Heart right ventricle (tissue), 16 donors: ENCODE measurements at regions not wholly inside any gene's neighbourhood (a gene's known extent, or its start where the extent isn't known, plus 50 kb on each side); places are given as distances from the start of the nearest gene placed in this dataset.
A peak's percentile ranks its signal among the peaks of the same experiment; 100 is the strongest.

Source experiments
- ATAC-seq, 8 donors: fragments of 200-7000 bp; cut with Tn5 transposase; one replicate each; pipeline ENCODE4 v1.9.1; 2020; ENCODE audit warnings: mild to moderate bottlenecking in 8 of 8, moderate library complexity in 8 of 8, moderate number of reproducible peaks in 1 of 8
- DNase-seq, 2 donors: peaks; one replicate each; pipeline ENCODE4 v3.0.0-alpha.2; 2020
- H3K27ac ChIP-seq, 10 donors: fragments of 200-600 bp; sonication (generic) in 2 of 10; one replicate each; pipeline versions ENCODE4 v1.5.0 to v1.8.0; 2020 to 2022; ENCODE audit warnings: mild to moderate bottlenecking in 3 of 10
- H3K27me3 ChIP-seq, 7 donors: fragments of 200-600 bp; one replicate each; pipeline ENCODE4 v1.8.0; 2021 to 2022; ENCODE audit warnings: mild to moderate bottlenecking in 2 of 7
- H3K36me3 ChIP-seq, 9 donors: fragments of 200-600 bp; sonication (generic) in 1 of 9; one replicate each; pipeline versions ENCODE4 v1.5.0 to v1.8.0; 2020 to 2022; ENCODE audit warnings: mild to moderate bottlenecking in 2 of 9
- H3K4me1 ChIP-seq, 9 donors: fragments of 200-600 bp; sonication (generic) in 1 of 9; one replicate each; pipeline versions ENCODE4 v1.5.0 to v1.8.0; 2020 to 2022; ENCODE audit warnings: mild to moderate bottlenecking in 4 of 9
- H3K4me3 ChIP-seq, 10 donors: fragments of 200-600 bp; sonication (generic) in 2 of 10; one replicate each; pipeline versions ENCODE4 v1.5.0 to v1.8.0; 2020 to 2022; ENCODE audit warnings: mild to moderate bottlenecking in 7 of 10, moderate library complexity in 2 of 10
- H3K9me3 ChIP-seq, 11 donors: fragments of 200-600 bp in 10 of 11; sonication (generic) in 2 of 11; one replicate each; pipeline versions ENCODE4 v1.5.0 to v1.8.0; 2013 to 2022; ENCODE audit warnings: mild to moderate bottlenecking in 2 of 11, control low read depth in 1 of 11, moderate library complexity in 1 of 11
- CTCF ChIP-seq, 9 donors: fragments of 200-600 bp; sonication (generic) in 2 of 9; IDR thresholded peaks; one replicate each; pipeline versions ENCODE4 v1.5.0 to v1.8.0; 2021 to 2022; ENCODE audit warnings: antibody characterized with exemption in 9 of 9, mild to moderate bottlenecking in 5 of 9, moderate library complexity in 1 of 9
- WGBS, 2 donors: extraction: QIAGEN DNeasy Blood & Tissue Kit; methylation state at CpG; one replicate each; pipeline ENCODE4 v1.1.7; 2013; ENCODE audit warnings: inconsistent platforms in 1 of 2; 5-methylcytosine and 5-hydroxymethylcytosine counted together
- intact Hi-C, 10 donors: fragments of 100-400 bp; cut with DNase I; formaldehyde crosslinking; loops; one replicate each; pipeline versions ENCODE4 v1.11.1 to v1.14.2; 2022
- donor health status: Arrhythmogenic right ventricular cardiomyopathy.
- donor health status: ischemic (EF 13 %, LVEDD 7.1; RV severe dilation, severe dysfunction).
- donor health status: healthy with polysubstance abuse.
- donor health status: DM: no; HTN: yes; CAD: no.
- donor health status: DM: no; HTN: no; CAD: no.
- donor health status: ischemic (EF 25% LVEDD 6.9; RV normal size, moderate dysfunction).
- donor health status: ischemic (EF 25% LVEDD 5.7; RV mildly dilated, moderate dysfunction).
- donor health status: healthy.
- donor health status: DM: yes; HTN: yes; CAD: no.
- donor health status: Ischemic cardiomyopathy.
- donor health status: ischemic (EF 35%, LVEDD 5.7; RV mildly dilated, moderate dysfunction).
- donor health status: nonischemic (EF 11% LVEDD 7.7; RV severe dilation, severe dysfunction).
- donor health status: DM: yes; HTN: yes; CAD: no.
- donor health status: PGD.
- donor health status: ischemic (EF 29% LVEDD 5.4; RV normal size, mild dysfunction).
- donor health status: nonischemic (EF 23%, LVEDD 6.1; RV moderate dilation, normal function).

DNA sequence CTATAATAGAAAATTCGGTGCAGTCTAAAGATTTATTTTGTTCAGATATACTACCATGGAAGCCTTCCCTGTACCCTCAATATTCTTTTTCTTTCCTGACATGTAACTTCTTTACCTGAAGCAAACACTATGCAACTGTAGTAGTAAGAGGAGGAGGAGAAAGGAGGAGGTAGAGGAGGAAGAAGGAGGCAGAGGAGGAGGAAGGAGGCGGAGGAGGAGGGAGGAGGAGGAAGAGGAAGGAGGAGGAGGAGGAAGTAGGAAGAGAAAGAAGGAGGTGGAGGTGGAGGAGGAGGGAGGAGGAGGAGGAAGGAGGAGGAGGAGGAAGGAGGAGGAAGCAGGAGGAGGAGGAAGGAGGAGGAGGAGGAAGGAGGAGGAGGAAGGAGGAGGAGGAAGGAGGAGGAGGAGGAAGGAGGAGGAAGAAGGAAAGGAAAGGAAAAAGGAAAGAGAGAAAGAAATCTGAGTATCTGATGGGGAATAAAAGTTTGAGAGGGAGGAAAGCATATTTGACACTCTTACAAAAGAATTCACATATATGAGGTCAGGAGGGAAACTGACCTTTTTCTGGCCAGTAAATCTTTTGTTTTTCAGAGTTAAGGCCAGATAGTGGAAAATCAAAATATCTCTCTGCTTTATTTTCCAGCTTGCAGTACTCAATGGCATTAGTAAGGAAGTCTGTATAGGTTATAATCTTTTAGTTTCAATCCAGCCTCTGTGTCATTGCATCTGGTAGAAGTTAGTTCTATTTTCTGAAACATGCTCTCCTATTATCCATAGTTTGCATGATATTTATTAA lies 114.5 kb upstream of the LPAR1 start:
- H3K27me3 ChIP-seq: no peaks in the 10 kb centered on the region
- H3K9me3 ChIP-seq: no peaks in the 10 kb centered on the region
- H3K4me3 ChIP-seq: no peak overlapping the region
- no peak overlapping the region for H3K27ac ChIP-seq
- H3K4me1 ChIP-seq: peaks cover 0 to 26% (median 0%) of the 10 kb centered on the region in 9 donors
- no peak for TF ChIP-seq CTCF (IDR thresholded peaks at IDR 0.05)
- ATAC-seq: no peak
- WGBS, 2 donors: 88 to 90% methylated on average over 1 to 2 of the region's 2 CpGs
- intact Hi-C loops: no loop called here
- H3K36me3 ChIP-seq: no peaks in the 10 kb centered on the region
- no peak for DNase-seq

GRCh38 chr9:111151537-111151936 lies 113.3 kb upstream of the LPAR1 start:
- intact Hi-C loops: no loop called here
- Histone ChIP-seq H3K9me3 (no peaks in the 10 kb centered on the region), H3K27ac (no peak overlapping the region), H3K36me3 (no peaks in the 10 kb centered on the region), H3K4me1 (peaks cover 0 to 26% (median 0%) of the 10 kb centered on the region in 9 donors), H3K27me3 (no peaks in the 10 kb centered on the region), H3K4me3 (no peak overlapping the region)
- no peak for ATAC-seq
- TF ChIP-seq CTCF (IDR thresholded peaks at IDR 0.05): no peak
- DNase-seq: no peak
- WGBS, 2 donors: 63 to 73% methylated on average over 1 of the region's 1 CpG

DNA sequence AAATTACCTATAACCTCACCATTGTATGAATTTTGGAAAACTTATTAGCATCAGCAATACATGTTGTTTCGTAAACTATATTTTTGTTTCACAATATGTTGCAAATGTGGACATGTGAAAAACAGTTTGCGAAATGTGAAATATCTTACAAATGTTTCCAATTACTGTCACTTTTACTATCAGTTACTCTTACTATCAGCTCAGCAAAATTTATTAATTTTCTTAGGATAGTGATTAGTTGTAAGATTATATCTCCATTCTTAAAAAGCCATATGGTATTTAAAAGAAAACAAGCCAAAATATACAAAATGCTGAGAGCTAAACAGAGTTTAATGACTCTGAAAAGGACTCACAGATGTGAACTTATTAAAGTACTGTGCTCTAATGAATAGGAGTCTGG lies 111.9 kb upstream of the LPAR1 start:
- intact Hi-C loops: no loop called here
- H3K27ac ChIP-seq: peak overlapping the region in 1 of 10 donors; percentile 23
- WGBS, 2 donors: 80 to 91% methylated on average over 2 of the region's 2 CpGs
- DNase-seq: no peak
- ATAC-seq: no peak
- H3K4me3 ChIP-seq: no peak overlapping the region
- H3K27me3 ChIP-seq: no peaks in the 10 kb centered on the region
- no peaks in the 10 kb centered on the region for H3K9me3 ChIP-seq
- no peak for TF ChIP-seq CTCF (IDR thresholded peaks at IDR 0.05)
- H3K36me3 ChIP-seq: no peaks in the 10 kb centered on the region
- H3K4me1 ChIP-seq: peaks cover 0 to 26% (median 0%) of the 10 kb centered on the region in 9 donors

- WGBS, 2 donors: 85 to 93% methylated on average over 5 of the region's 5 CpGs
- Histone ChIP-seq H3K4me1 (peaks cover 0 to 26% (median 0%) of the 10 kb centered on the region in 9 donors), H3K27me3 (no peaks in the 10 kb centered on the region), H3K4me3 (no peak overlapping the region), H3K9me3 (no peaks in the 10 kb centered on the region), H3K36me3 (no peaks in the 10 kb centered on the region), H3K27ac (peak overlapping the region in 2 of 10 donors; percentile 11 to 37)
- intact Hi-C loops: no loop called here
- ATAC-seq (peak in 6 of 8 donors; percentile 42 to 81 (median 46)), DNase-seq (peak in 1 of 2 donors; percentile 15)
- TF ChIP-seq CTCF (IDR thresholded peaks at IDR 0.05): no peak
Observed at GRCh38 chr9:111149018-111149759, 110.9 kb upstream of the LPAR1 start.
